Mesenchymal stem cell (in vitro differentiated cells and primary cell): ENCODE measurements at regions not wholly inside any gene's neighbourhood (a gene's known extent, or its start where the extent isn't known, plus 50 kb on each side); places are given as distances from the start of the nearest gene placed in this dataset.

Experiments used
- DNase-seq: peaks from one replicate; pipeline ENCODE4 v3.0.0-alpha.2; 2013
- H2AFZ ChIP-seq: one replicate; pipeline ENCODE4 v1.6.1; 2013; ENCODE audit warnings: low read depth, mild to moderate bottlenecking, control low read depth, inconsistent platforms, low read length, moderate library complexity
- H2AK5ac ChIP-seq: 2 replicates; pipeline ENCODE4 v1.6.1; 2013; ENCODE audit warnings: low read length, moderate library complexity, mild to moderate bottlenecking, inconsistent platforms; ENCODE audit not compliant: severe bottlenecking
- H2BK120ac ChIP-seq: one replicate; pipeline ENCODE4 v1.6.1; 2013; ENCODE audit warnings: low read depth, mild to moderate bottlenecking, inconsistent platforms, low read length, moderate library complexity
- H2BK12ac ChIP-seq, 2 experiments: one replicate each; pipeline ENCODE4 v1.6.1; 2013; ENCODE audit warnings: inconsistent platforms in 2 of 2, low read length in 2 of 2, mild to moderate bottlenecking in 2 of 2, moderate library complexity in 2 of 2, control low read depth in 1 of 2
- H2BK15ac ChIP-seq: one replicate; pipeline ENCODE4 v1.6.1; 2013; ENCODE audit warnings: mild to moderate bottlenecking, low read depth, inconsistent platforms; ENCODE audit not compliant: poor library complexity, severe bottlenecking
- H2BK5ac ChIP-seq: 2 replicates; pipeline ENCODE4 v1.6.1; 2013; ENCODE audit warnings: low read depth, mild to moderate bottlenecking, low read length, control low read depth, inconsistent platforms; ENCODE audit not compliant: poor library complexity, severe bottlenecking
- H3K14ac ChIP-seq, 2 experiments: one replicate each; pipeline ENCODE4 v1.6.1; 2013; ENCODE audit warnings: inconsistent platforms in 2 of 2, low read length in 2 of 2, control low read depth in 1 of 2, mild to moderate bottlenecking in 1 of 2, moderate library complexity in 1 of 2
- H3K18ac ChIP-seq, 2 experiments: one replicate each; pipeline ENCODE4 v1.6.1; 2013; ENCODE audit warnings: inconsistent platforms in 2 of 2, low read length in 2 of 2, control low read depth in 1 of 2, low read depth in 1 of 2, mild to moderate bottlenecking in 1 of 2
- H3K23ac ChIP-seq, 2 experiments: one replicate each; pipeline ENCODE4 v1.6.1; 2013; ENCODE audit warnings: inconsistent platforms in 2 of 2, low read length in 2 of 2, mild to moderate bottlenecking in 2 of 2, moderate library complexity in 2 of 2, control low read depth in 1 of 2
- H3K27ac ChIP-seq: 2 replicates; pipeline ENCODE4 v1.5.1; 2013; ENCODE audit warnings: mild to moderate bottlenecking, moderate library complexity, low read length, control low read depth, inconsistent platforms; ENCODE audit not compliant: poor library complexity, severe bottlenecking
- H3K27me3 ChIP-seq, 2 experiments: 2 replicates each; pipeline versions ENCODE4 v1.6.1 to v1.7.0; 2013; ENCODE audit warnings: low read length in 2 of 2, mild to moderate bottlenecking in 2 of 2, moderate library complexity in 2 of 2, control low read depth in 1 of 2, inconsistent platforms in 1 of 2; ENCODE audit not compliant: control insufficient read depth in 1 of 2, insufficient read depth in 1 of 2
- H3K36me3 ChIP-seq, 2 experiments: 2 replicates each; pipeline versions ENCODE4 v1.6.1 to v1.7.0; 2013; ENCODE audit warnings: low read length in 2 of 2, control low read depth in 1 of 2, inconsistent platforms in 1 of 2, low read depth in 1 of 2, mild to moderate bottlenecking in 1 of 2; ENCODE audit not compliant: insufficient read depth in 2 of 2, control insufficient read depth in 1 of 2
- H3K4ac ChIP-seq, 2 experiments: one replicate each; pipeline ENCODE4 v1.6.1; 2013; ENCODE audit warnings: inconsistent platforms in 2 of 2, low read length in 2 of 2, mild to moderate bottlenecking in 2 of 2, moderate library complexity in 2 of 2, control low read depth in 1 of 2, low read depth in 1 of 2
- H3K4me1 ChIP-seq: 2 replicates; pipeline ENCODE4 v1.6.1; 2013; ENCODE audit warnings: low read depth, low read length, control low read depth; ENCODE audit not compliant: control insufficient read depth, insufficient read depth
- H3K4me2 ChIP-seq: 2 replicates; pipeline ENCODE4 v1.6.1; 2013; ENCODE audit warnings: low read length, mild to moderate bottlenecking, inconsistent platforms; ENCODE audit not compliant: poor library complexity, severe bottlenecking
- H3K4me3 ChIP-seq, 2 experiments: 2 replicates each; pipeline versions ENCODE4 v1.5.1 to v1.7.0; 2013; ENCODE audit warnings: low read length in 2 of 2, mild to moderate bottlenecking in 2 of 2, control low read depth in 1 of 2, low read depth in 1 of 2; ENCODE audit not compliant: insufficient read depth in 1 of 2
- H3K79me1 ChIP-seq: replicated peaks from 2 replicates; pipeline ENCODE4 v1.6.1; 2013; ENCODE audit warnings: mild to moderate bottlenecking, control low read depth, low read length, inconsistent platforms; ENCODE audit not compliant: poor library complexity, severe bottlenecking
- H3K9ac ChIP-seq: 2 replicates; pipeline ENCODE4 v1.7.0; 2013; ENCODE audit warnings: mild to moderate bottlenecking, low read length, moderate library complexity
- H3K9me3 ChIP-seq: 2 replicates; pipeline ENCODE4 v1.7.0; 2013; ENCODE audit warnings: mild to moderate bottlenecking, low read length; ENCODE audit not compliant: control insufficient read depth
- H4K8ac ChIP-seq: one replicate; pipeline ENCODE4 v1.6.1; 2013; ENCODE audit warnings: inconsistent platforms, mild to moderate bottlenecking, low read length, moderate library complexity
- H4K91ac ChIP-seq: one replicate; pipeline ENCODE4 v1.6.1; 2013; ENCODE audit warnings: mild to moderate bottlenecking, low read length, inconsistent platforms
- WGBS: methylation state at CpG from one replicate; pipeline ENCODE4 v1.1.7; 2013; ENCODE audit warnings: mixed read lengths; 5-methylcytosine and 5-hydroxymethylcytosine counted together

DNA sequence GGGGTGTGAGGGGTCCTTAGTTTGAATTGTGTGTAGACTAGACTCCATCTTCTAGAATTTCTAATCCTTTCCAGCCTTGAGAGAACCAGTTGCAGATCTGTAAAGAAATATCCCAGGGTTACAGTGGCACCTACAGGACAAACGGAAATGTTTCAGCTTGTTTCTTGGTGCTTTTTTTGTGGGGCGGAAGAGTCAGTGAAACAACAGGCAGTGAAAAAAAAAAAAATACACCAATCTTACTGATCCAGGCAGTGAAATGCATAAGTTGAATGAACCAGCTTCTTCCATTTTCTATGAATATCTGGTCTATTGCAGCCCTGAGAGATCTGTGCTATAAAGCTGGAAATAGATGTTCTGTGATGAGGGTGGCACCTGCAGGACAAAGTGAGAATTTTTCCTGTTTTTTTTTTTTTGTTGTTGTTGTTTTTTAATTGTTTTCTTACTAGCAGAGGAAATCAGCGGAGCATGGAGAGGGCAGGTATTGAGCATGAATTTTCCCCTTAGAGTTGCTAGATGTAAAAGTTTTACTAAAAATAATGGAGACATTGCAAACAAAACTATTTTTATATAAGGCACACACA is 81.9 kb upstream of the DYNC1I1 start:
- peak; percentile 75 for DNase-seq
- H2BK12ac ChIP-seq, result no peak overlapping the region
- H4K91ac ChIP-seq, result no peak overlapping the region
- no peaks in the 10 kb centered on the region for H3K4me1 ChIP-seq
- no peak overlapping the region for H3K14ac ChIP-seq
- H2AFZ ChIP-seq, result no peak overlapping the region
- 0% methylated on average over 1 of the region's 3 CpGs for WGBS
- no peak overlapping the region for H3K27ac ChIP-seq
- no peak overlapping the region for H3K4ac ChIP-seq
- no peaks in the 10 kb centered on the region for H3K9me3 ChIP-seq
- H3K27me3 ChIP-seq, result no peaks in the 10 kb centered on the region
- H3K9ac ChIP-seq, result no peak overlapping the region
- H2BK15ac ChIP-seq, result no peak overlapping the region
- no peak overlapping the region for H4K8ac ChIP-seq
- peak overlapping the region; percentile 19 for H3K4me2 ChIP-seq
- no peak overlapping the region for H2AK5ac ChIP-seq
- H3K36me3 ChIP-seq, result no peaks in the 10 kb centered on the region
- H3K79me1 ChIP-seq, result no peaks in the 10 kb centered on the region
- no peak overlapping the region for H2BK120ac ChIP-seq
- H3K23ac ChIP-seq, result no peak overlapping the region
- no peak overlapping the region for H3K4me3 ChIP-seq
- H2BK5ac ChIP-seq, result no peak overlapping the region
- no peak overlapping the region for H3K18ac ChIP-seq

DNA sequence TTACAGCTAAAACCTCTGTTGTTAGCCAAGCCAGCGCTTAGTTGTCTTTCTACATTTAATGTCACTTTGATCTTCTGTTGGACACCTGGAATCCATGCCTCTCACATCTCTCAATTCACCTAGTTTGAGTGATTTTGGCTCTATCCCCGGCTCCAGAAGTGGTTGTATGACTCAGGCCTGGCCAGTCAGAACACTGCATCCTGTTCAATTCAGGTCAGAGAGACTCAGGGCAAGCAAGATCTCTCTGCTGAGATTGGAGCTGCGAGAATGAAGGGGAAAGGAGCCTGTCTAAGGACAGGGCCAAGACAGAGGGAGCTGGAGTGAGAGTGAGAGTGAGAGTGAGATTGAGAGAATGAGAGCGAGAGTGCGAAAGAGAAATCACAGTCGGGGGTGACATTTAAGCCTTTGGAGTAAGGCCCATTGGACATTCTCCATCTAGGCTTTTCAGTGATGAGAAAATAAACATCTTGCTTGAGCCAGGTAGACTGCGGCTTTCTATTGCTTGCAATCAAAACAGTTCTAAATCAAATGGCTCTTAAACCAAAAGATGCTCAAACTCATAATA is 83.3 kb upstream of the DYNC1I1 start:
- no peak overlapping the region for H3K27ac ChIP-seq
- H3K23ac ChIP-seq, result no peak overlapping the region
- no peak overlapping the region for H3K4me3 ChIP-seq
- no peak overlapping the region for H2BK12ac ChIP-seq
- no peaks in the 10 kb centered on the region for H3K9me3 ChIP-seq
- H3K79me1 ChIP-seq, result no peaks in the 10 kb centered on the region
- no peak overlapping the region for H2BK15ac ChIP-seq
- no peaks in the 10 kb centered on the region for H3K36me3 ChIP-seq
- H4K8ac ChIP-seq, result no peak overlapping the region
- 83% methylated on average over 7 of the region's 7 CpGs for WGBS
- no peak overlapping the region for H2BK120ac ChIP-seq
- H3K4me1 ChIP-seq, result no peaks in the 10 kb centered on the region
- no peak overlapping the region for H2AFZ ChIP-seq
- H3K18ac ChIP-seq, result no peak overlapping the region
- H2AK5ac ChIP-seq, result no peak overlapping the region
- no peak overlapping the region for H3K4ac ChIP-seq
- no peak overlapping the region for H3K4me2 ChIP-seq
- no peak overlapping the region for H4K91ac ChIP-seq
- no peak overlapping the region for H3K14ac ChIP-seq
- no peaks in the 10 kb centered on the region for H3K27me3 ChIP-seq
- no peak overlapping the region for H2BK5ac ChIP-seq
- H3K9ac ChIP-seq, result no peak overlapping the region
- no peak for DNase-seq

- Histone ChIP-seq H3K4me2 (no peak overlapping the region), H3K9ac (no peak overlapping the region), H3K23ac (no peak overlapping the region), H4K91ac (no peak overlapping the region), H3K36me3 (no peaks in the 10 kb centered on the region), H3K4me3 (no peak overlapping the region), H3K4ac (no peak overlapping the region), H2BK15ac (no peak overlapping the region), H3K79me1 (no peaks in the 10 kb centered on the region), H2AK5ac (no peak overlapping the region), H3K27me3 (no peaks in the 10 kb centered on the region), H3K4me1 (no peaks in the 10 kb centered on the region), H2AFZ (no peak overlapping the region), H3K14ac (no peak overlapping the region), H2BK12ac (no peak overlapping the region), H2BK5ac (no peak overlapping the region), H3K9me3 (no peaks in the 10 kb centered on the region), H3K18ac (no peak overlapping the region), H4K8ac (peak overlapping the region; percentile 7), H2BK120ac (no peak overlapping the region), H3K27ac (no peak overlapping the region)
- WGBS, result no CpG with 5 or more reads among the region's 4 CpGs
- peak; percentile 59 for DNase-seq
Measured at GRCh38 chr7:95687759-95688343, 84.5 kb upstream of the DYNC1I1 start.

- no peaks in the 10 kb centered on the region for H3K4me1 ChIP-seq
- H2BK12ac ChIP-seq, result no peak overlapping the region
- no peaks in the 10 kb centered on the region for H3K27me3 ChIP-seq
- no peak overlapping the region for H2BK15ac ChIP-seq
- 16% methylated on average over 3 of the region's 4 CpGs for WGBS
- no peak overlapping the region for H3K9ac ChIP-seq
- H2BK5ac ChIP-seq, result no peak overlapping the region
- H2AK5ac ChIP-seq, result no peak overlapping the region
- no peak overlapping the region for H3K4ac ChIP-seq
- H3K9me3 ChIP-seq, result no peaks in the 10 kb centered on the region
- H4K91ac ChIP-seq, result no peak overlapping the region
- H3K14ac ChIP-seq, result no peak overlapping the region
- H4K8ac ChIP-seq, result no peak overlapping the region
- no peak overlapping the region for H2AFZ ChIP-seq
- H3K18ac ChIP-seq, result no peak overlapping the region
- H3K4me2 ChIP-seq, result no peak overlapping the region
- DNase-seq, result peak; percentile 74
- H3K36me3 ChIP-seq, result no peaks in the 10 kb centered on the region
- H3K79me1 ChIP-seq, result no peaks in the 10 kb centered on the region
- H2BK120ac ChIP-seq, result no peak overlapping the region
- H3K23ac ChIP-seq, result no peak overlapping the region
- H3K4me3 ChIP-seq, result no peak overlapping the region
- H3K27ac ChIP-seq, result no peak overlapping the region
Measured at GRCh38 chr7:95686109-95686508, 86.2 kb upstream of the DYNC1I1 start.
